ENCODE measurements at regions not wholly inside any gene's neighbourhood (a gene's known extent, or its start where the extent isn't known, plus 50 kb on each side); places are given as distances from the start of the nearest gene placed in this dataset.

DNA sequence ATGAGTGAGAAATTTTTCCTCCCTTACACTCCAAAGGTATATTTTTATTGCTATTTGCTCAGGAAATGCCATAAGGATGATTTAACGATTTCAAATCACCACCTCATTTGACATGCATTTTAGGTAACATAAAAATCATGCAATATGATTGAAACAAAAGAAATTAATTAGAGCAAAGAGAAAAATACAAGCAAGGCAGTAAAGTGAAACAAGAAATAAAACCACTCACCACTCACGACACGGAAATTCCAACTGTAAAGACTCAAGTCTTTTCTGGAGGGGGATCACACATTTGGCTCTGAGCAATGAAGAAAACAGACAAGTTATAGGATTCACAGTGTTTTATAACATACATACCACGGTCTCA, 86.8 kb upstream of the ARHGAP29 start:
- peaks cover 31 to 50% of the 10 kb centered on the region in 2 donors for H3K27me3 Mint-ChIP-seq (ENCODE audit: low read depth in 2 of 2)
- H3K4me1 ChIP-seq (ENCODE audit: control insufficient read depth, insufficient read depth, low read length): no peaks in the 10 kb centered on the region

DNA sequence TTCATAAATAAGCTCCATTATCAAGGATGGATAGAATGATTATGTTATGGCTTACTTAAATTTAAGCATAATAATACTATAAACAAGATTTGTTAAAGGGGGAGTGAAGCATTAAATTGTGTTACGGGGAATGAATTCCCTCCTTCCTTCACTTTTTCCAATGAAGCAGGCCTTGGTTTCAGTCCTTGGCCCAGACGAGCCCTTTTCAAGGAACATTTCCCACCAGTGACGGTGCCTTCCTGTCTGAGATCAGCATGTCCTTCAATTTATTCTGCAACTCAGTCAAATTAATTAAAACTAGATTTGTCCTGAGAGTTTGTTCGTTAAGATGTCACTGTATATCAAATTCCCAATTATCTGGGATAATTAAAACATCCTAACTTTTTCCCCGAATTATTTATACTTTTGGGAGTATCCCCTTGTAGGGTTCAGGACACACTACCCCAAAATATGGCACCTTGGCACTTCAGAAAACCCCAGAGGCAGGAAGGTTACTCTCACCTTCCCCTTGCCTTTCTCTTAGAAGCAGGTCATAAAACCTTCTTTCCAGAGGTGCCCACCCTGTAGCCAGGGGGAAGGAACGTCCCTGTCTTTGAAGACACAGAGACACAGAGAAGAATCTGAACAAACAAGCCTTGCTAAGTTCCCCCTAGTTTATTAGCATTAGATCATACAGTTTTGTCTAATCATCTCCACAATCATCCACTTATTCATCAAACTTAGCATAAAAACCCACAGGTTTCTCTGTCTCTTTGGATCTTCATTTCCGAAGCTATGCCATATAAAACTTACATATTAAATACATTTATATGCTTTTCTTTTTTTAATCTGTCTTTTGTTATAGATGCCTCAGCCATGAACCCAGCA, 86.2 kb upstream of the ARHGAP29 start:
- H3K27ac Mint-ChIP-seq: no peak overlapping the region
- intact Hi-C loops (cut with micrococcal nuclease): no loop called here
- peaks cover 28 to 43% of the 10 kb centered on the region in 2 donors for H3K27me3 Mint-ChIP-seq (ENCODE audit: low read depth in 2 of 2)
- H3K4me3 Mint-ChIP-seq: no peak overlapping the region
- Histone ChIP-seq H3K4me1 (ENCODE audit: control insufficient read depth, insufficient read depth, low read length) (no peaks in the 10 kb centered on the region), H3K27me3 (ENCODE audit: control insufficient read depth, insufficient read depth, low read length) (peaks cover 7% of the 10 kb centered on the region), H3K36me3 (ENCODE audit: control insufficient read depth, insufficient read depth, low read length) (no peaks in the 10 kb centered on the region), H3K9me3 (ENCODE audit: control insufficient read depth, insufficient read depth, low read length) (no peaks in the 10 kb centered on the region), H3K27ac (ENCODE audit: low read length) (no peak overlapping the region), H3K4me3 (ENCODE audit: low read length) (no peak overlapping the region)
- TF ChIP-seq, protein P1, sequence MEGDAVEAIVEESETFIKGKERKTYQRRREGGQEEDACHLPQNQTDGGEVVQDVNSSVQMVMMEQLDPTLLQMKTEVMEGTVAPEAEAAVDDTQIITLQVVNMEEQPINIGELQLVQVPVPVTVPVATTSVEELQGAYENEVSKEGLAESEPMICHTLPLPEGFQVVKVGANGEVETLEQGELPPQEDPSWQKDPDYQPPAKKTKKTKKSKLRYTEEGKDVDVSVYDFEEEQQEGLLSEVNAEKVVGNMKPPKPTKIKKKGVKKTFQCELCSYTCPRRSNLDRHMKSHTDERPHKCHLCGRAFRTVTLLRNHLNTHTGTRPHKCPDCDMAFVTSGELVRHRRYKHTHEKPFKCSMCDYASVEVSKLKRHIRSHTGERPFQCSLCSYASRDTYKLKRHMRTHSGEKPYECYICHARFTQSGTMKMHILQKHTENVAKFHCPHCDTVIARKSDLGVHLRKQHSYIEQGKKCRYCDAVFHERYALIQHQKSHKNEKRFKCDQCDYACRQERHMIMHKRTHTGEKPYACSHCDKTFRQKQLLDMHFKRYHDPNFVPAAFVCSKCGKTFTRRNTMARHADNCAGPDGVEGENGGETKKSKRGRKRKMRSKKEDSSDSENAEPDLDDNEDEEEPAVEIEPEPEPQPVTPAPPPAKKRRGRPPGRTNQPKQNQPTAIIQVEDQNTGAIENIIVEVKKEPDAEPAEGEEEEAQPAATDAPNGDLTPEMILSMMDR (IDR thresholded peaks at IDR 0.05): no peak
- no peaks in the 10 kb centered on the region for H3K36me3 Mint-ChIP-seq
- WGBS (ENCODE audit: insufficient coverage): 90% methylated on average over 6 of the region's 7 CpGs
- H3K9me3 Mint-ChIP-seq: no peaks in the 10 kb centered on the region
- no peaks in the 10 kb centered on the region for H3K4me1 Mint-ChIP-seq
- ATAC-seq (no peak), DNase-seq (no peak)

More for the DNA sequence above, 86.8 kb upstream of the ARHGAP29 start:
- no peaks in the 10 kb centered on the region for H3K9me3 Mint-ChIP-seq
- DNase-seq (no peak), ATAC-seq (no peak)
- H3K36me3 Mint-ChIP-seq: no peaks in the 10 kb centered on the region
- WGBS (ENCODE audit: insufficient coverage): 91% methylated on average over 3 of the region's 4 CpGs
- intact Hi-C loops (cut with micrococcal nuclease): no loop called here
- no peaks in the 10 kb centered on the region for H3K9me3 ChIP-seq (ENCODE audit: control insufficient read depth, insufficient read depth, low read length)
- no peak overlapping the region for H3K4me3 ChIP-seq (ENCODE audit: low read length)
- TF ChIP-seq, protein P1 (IDR thresholded peaks at IDR 0.05): no peak
- peaks cover 13% of the 10 kb centered on the region for H3K27me3 ChIP-seq (ENCODE audit: control insufficient read depth, insufficient read depth, low read length)
- H3K36me3 ChIP-seq (ENCODE audit: control insufficient read depth, insufficient read depth, low read length): no peaks in the 10 kb centered on the region
- no peak overlapping the region for H3K27ac ChIP-seq (ENCODE audit: low read length)
- no peaks in the 10 kb centered on the region for H3K4me1 Mint-ChIP-seq
- no peak overlapping the region for H3K4me3 Mint-ChIP-seq
- no peak overlapping the region for H3K27ac Mint-ChIP-seq

DNA sequence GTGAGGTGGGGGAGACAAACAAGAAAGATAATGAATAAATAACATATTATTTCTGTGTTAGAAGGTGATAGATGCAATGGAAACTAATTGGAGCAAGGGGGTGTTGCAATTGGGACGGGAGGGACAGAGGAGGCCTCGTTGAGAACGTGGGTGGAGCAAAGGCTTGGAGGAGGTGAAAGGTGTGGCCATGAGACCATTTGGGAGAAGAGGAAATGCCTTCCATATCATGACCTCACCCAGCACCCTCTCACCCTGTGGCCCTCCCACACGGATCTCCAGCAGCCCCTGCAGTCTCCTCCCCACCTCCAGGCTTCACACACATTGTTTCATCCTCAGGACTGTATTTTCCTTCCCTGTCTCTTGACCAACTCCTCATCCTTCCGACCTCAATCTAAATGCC, 85.3 kb upstream of the ARHGAP29 start:
- TF ChIP-seq, protein P1 (IDR thresholded peaks at IDR 0.05): no peak
- no peak overlapping the region for H3K4me3 ChIP-seq (ENCODE audit: low read length)
- Mint-ChIP-seq H3K36me3 (no peaks in the 10 kb centered on the region), H3K4me3 (no peak overlapping the region), H3K27me3 (ENCODE audit: low read depth in 2 of 2) (peaks cover 22 to 35% of the 10 kb centered on the region in 2 donors), H3K4me1 (no peaks in the 10 kb centered on the region), H3K27ac (no peak overlapping the region), H3K9me3 (no peaks in the 10 kb centered on the region)
- H3K27me3 ChIP-seq (ENCODE audit: control insufficient read depth, insufficient read depth, low read length): peaks cover 7% of the 10 kb centered on the region
- H3K36me3 ChIP-seq (ENCODE audit: control insufficient read depth, insufficient read depth, low read length): no peaks in the 10 kb centered on the region
- no peak overlapping the region for H3K27ac ChIP-seq (ENCODE audit: low read length)
- WGBS (ENCODE audit: insufficient coverage): 90% methylated on average over 3 of the region's 5 CpGs
- H3K9me3 ChIP-seq (ENCODE audit: control insufficient read depth, insufficient read depth, low read length): no peaks in the 10 kb centered on the region
- ATAC-seq (no peak), DNase-seq (no peak)
- intact Hi-C loops (cut with micrococcal nuclease): no loop called here
- H3K4me1 ChIP-seq (ENCODE audit: control insufficient read depth, insufficient read depth, low read length): no peaks in the 10 kb centered on the region

DNA sequence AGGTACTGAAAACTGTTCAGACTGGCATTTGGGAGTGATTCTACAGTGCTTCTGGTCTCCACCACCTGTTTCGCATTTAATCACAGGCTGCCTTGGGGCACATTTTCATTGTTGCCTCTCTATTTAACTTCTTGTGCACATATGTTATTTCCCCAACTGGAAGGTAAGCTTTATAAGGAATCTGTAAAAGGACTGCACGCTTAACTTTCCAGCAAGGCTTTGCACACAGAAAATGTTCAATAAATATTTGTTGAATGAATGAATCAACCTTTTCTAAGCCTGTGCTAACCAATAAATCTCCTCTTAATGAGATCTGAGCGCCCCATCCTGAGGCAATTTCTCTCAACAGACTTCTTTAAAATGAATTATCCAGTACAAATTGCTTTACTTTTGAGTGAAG, 84.3 kb upstream of the ARHGAP29 start:
- 88% methylated on average over 3 of the region's 3 CpGs for WGBS (ENCODE audit: insufficient coverage)
- Histone ChIP-seq H3K4me3 (ENCODE audit: low read length) (no peak overlapping the region), H3K27ac (ENCODE audit: low read length) (no peak overlapping the region), H3K27me3 (ENCODE audit: control insufficient read depth, insufficient read depth, low read length) (no peaks in the 10 kb centered on the region), H3K4me1 (ENCODE audit: control insufficient read depth, insufficient read depth, low read length) (no peaks in the 10 kb centered on the region), H3K36me3 (ENCODE audit: control insufficient read depth, insufficient read depth, low read length) (no peaks in the 10 kb centered on the region), H3K9me3 (ENCODE audit: control insufficient read depth, insufficient read depth, low read length) (no peaks in the 10 kb centered on the region)
- no peaks in the 10 kb centered on the region for H3K4me1 Mint-ChIP-seq
- ATAC-seq (no peak), DNase-seq (no peak)
- H3K9me3 Mint-ChIP-seq: no peaks in the 10 kb centered on the region
- peaks cover 16 to 25% of the 10 kb centered on the region in 2 donors for H3K27me3 Mint-ChIP-seq (ENCODE audit: low read depth in 2 of 2)
- H3K4me3 Mint-ChIP-seq: no peak overlapping the region
- TF ChIP-seq, protein P1 (IDR thresholded peaks at IDR 0.05): no peak
- no peak overlapping the region for H3K27ac Mint-ChIP-seq
- intact Hi-C loops (cut with micrococcal nuclease): no loop called here
- H3K36me3 Mint-ChIP-seq: no peaks in the 10 kb centered on the region

Data from natural killer cell (primary cell).